ENCODE measurements at regions not wholly inside any gene's neighbourhood (a gene's known extent, or its start where the extent isn't known, plus 50 kb on each side); places are given as distances from the start of the nearest gene placed in this dataset.

DNA sequence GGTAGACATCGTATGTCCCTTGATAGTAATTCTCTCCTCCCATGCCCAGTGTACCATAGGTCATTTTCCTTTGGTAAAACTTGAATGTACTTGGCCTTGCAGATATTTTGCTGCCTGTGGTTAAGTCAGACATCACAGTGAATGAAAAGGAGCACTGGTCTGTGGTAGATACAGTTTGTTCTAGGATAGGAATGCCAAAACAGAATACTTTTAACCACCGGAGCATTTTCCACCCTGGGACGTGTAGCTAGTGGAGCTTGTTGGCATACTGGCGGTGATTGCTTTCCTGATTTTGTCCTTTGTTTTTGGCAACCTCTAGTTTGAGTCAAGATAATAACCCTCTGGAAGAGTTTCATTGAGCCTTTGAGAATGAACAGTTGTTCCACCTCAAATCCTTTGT, 92.0 kb upstream of the BMPER start:
- no peak for DNase-seq (ENCODE audit: low spot score)

DNA sequence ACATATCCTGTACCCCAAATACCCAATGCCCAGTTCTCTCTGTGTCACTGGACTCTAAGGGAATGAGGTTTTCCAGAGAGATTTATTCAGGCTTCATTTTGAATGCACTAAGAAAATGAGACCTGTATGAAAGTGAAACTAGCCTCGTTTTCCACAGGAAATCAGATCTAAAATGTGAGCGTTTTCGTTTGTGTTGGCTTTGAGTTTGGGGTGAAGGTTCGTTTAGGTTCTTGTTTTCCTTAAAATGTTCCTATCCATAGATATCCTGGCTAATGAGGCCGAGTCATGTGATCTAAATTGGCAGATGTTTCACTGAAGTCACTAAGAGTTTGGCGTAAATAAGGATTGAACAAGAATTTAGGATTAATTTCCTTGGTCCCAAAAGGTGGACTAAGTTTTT, 90.9 kb upstream of the BMPER start:
- no peak for DNase-seq (ENCODE audit: low spot score)

DNA sequence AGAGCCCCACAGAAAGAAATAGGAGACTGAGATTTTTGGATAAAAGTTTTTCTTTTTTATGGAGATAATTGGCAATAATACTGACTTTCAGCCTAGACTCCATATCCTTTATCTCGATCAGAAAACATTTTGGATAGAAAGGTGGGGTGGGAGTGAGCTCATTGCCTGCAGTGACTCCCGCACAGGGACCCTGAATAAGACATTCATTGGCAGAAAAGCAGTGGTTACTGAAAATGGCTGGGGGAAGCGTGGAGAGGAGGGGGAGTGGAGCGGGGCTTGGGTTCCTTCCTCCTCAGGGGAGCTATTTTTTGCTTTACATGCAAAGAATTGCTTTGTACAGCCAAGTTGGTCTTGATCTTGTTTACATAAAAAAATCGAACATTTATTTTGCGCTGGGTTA, 90.4 kb upstream of the BMPER start:
- no peak for DNase-seq (ENCODE audit: low spot score)

DNA sequence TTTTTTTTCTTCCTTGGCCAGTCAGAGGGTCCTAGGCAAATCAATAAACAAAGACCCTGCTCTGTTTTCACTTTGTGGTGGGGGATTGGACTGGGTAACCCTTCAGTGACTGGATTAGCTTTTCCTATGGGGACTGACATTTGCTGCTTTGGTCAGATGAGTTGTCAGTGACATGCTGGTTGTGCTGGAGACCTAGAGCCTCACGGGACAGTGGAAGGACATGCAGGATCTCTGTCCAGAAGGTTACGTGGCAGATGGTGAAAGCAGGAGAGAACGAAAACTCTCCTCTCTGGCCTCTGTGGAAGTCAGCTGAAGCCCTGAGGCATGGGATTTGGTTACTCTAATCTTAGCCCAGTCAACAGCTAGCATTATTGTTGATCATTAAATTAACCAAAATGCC, 90.0 kb upstream of the BMPER start:
- no peak for DNase-seq (ENCODE audit: low spot score)

DNA sequence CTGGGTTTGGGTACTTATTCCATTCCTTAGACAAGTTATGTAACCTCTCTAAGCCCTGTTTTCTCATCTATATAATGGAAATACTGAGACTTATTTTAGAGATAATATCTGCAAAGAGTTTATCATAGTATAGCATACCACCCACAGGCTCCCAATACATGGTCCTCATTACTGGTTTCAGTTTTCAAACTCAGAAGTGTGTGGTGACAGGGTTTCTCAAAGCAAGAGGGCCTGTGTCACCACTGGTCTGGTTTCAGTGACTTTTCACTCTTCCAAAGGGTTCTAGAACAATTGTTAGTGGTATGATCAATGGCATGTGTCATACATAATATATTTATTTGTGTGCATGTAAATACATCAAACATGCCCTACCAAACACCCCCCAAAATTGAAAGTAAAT, 89.2 kb upstream of the BMPER start:
- no peak for DNase-seq (ENCODE audit: low spot score)

DNA sequence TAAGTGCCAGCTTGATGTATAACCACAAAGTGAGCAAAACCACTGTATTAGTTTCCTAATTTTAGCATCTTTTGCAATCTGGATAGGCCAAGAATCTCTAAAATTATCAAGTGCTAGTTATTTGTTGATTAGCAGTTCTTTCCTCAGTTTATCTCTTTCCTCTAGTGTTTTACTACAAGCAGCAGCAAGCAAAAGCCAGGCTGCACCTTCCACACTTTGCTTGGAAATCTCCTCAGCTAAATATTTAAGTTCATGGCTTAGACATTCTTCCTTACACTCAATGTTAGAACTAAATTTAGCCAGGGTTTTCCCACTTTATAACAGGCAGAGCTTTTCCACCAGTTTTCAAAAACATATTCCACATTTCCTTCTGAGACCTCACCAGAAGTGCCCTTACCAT, 85.7 kb upstream of the BMPER start:
- DNase-seq (ENCODE audit: low spot score), result no peak

DNA sequence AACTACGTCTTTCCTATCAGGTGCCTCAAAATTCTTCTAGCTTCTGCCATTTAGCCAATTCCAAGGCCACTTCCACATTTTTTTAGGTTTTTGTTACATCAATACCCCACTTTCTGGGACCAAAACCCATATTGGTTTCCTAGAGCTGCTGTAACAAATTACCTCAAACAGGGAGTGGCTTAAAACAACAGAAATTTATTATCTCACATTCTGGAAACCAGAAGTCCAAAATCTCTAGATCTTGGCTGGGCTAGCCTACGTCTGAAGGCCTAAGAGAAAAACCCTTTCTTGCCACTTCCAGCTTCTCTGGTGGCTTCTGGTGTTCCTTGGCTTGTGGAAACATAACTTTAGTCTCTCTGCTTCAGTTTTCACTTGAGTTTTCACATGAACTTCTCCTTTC, 85.1 kb upstream of the BMPER start:
- no peak for DNase-seq (ENCODE audit: low spot score)

DNA sequence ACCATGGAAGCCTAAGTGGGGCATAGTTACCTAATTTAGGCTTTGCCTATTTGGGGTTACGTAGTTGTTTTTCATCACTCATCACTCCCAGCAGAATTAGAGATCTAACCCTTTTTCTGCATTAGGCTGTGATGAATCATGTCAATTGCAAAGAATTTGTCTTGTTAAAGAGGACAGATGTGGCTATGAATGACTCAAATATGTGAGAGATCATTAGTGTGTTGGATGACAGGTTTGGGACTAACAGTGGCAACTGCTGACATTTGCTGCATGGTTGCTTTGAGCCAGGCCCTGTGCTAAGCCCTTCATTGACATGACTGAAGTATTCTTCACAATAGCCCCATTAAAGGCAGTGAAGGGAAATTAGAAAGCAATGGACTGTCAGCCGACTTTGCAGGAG, 83.4 kb upstream of the BMPER start:
- no peak for DNase-seq (ENCODE audit: low spot score)

DNA sequence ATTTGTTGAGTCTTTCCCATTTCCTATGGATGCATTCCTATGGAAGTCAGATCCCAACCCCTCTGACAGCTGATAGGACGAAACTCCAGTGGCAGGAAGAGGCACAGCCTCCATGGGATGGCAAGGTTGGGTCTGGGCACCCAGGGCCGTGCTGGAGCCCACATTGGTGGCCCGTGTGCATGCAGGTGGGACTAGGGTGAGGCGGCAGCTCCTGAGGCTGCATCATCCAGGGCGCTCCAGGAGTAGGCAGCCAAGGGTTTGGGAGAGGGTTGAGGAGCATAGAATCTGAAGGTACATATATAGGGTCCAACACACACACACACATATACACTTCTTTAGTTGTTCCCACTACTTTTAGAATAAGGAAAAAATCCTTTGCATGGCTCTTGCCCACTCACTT, 81.4 kb upstream of the BMPER start:
- DNase-seq (ENCODE audit: low spot score), result no peak

DNA sequence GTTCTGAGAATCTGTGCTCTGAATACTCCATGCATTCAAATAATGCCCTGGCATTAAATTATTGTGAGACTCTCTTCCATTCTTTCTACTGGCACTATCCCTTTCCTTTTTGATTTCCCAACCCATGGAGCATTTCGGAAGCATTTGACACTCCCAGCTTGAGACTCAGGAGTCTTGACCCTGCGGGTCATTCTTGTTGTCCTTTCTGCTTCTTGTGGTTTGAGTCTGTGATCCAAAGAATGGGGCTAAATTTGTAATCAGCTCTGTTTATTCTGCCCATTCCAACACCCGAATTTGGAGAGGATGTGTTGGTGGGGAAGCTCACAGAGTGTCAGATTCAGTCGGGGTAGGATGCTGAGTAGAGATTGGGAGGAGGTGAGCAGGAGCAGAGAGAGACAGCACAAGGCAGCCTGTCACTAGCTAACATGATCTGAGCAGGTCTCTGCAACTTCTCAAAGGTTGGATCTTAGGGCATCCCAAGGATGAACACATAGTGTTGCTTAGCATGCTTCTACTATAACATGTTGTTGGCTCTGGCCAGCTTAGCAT, 80.4 kb upstream of the BMPER start:
- DNase-seq (ENCODE audit: low spot score), result no peak

DNA sequence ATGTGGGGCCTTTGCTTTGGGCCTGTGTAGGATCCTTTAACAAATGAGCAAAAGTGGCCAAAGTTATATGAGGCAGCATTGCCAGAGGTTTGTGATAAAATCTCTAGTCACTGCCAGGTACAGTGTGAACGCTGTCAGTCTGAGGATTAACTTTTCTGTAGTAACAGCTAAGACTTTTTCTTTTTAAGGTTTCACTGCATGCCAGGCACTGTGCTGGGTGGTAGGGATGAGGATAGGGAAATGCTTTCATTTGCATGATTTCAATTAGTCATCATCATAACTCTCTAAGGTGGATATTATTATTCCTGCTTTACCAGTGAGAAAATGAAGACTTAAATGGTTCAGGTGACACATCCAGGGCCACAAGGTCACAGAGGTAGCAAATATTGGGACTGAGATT, 79.7 kb upstream of the BMPER start:
- no peak for DNase-seq (ENCODE audit: low spot score)

DNA sequence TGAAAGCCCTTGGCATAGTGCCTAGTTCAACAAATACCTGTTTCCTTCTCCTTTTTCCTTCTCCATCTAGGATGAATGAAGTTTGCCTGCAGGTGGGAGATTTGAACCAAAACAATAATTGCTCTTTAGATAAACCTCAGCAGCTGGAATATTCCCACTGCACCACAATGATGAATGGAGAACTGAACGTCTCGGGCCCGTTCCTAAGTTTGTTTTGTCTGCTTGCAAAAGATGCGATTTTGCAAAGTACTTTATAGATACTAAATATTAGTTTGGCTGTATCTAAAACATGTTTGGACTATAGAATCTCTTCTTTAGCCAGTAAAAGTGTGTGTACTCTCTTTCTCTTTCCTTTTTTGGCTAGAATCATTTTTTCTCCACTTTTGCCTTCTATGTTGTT, 75.8 kb upstream of the BMPER start:
- no peak for DNase-seq (ENCODE audit: low spot score)

DNA sequence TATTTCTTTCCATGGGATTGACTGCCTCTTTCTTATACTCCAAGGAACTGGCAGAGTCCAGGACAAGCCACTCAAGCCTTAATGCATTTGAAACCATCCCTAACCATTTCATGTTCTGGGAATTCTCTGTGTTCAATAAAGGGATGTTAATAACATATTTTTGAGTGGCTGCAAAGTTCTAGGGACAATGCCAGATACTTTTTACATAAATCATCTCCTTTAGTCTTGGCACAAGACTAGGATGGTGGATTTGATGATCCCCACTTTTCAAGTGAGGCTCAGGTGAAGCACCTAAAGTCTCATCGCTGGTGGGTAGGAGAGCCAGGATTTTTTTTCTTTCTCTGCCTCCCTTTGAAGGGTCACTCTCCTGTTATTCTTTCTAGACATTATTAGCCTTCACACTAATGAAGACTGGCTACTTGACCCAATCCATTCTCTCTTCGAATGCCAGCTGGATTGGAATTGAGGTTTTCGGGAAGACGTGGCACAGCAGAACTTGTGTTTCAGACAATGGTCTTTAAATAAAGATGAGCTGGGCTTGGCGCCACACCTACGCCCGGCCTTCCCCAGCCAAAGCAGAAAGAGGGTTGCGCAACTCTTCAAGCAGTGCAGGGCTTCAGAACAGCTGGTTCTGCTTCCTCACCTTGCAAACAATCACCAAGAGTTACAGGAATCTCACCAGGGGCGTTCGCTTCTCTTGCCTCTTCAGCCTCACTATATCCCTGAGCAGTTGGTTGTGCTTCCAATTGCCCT, 73.8 kb upstream of the BMPER start:
- no peak for DNase-seq (ENCODE audit: low spot score)

DNA sequence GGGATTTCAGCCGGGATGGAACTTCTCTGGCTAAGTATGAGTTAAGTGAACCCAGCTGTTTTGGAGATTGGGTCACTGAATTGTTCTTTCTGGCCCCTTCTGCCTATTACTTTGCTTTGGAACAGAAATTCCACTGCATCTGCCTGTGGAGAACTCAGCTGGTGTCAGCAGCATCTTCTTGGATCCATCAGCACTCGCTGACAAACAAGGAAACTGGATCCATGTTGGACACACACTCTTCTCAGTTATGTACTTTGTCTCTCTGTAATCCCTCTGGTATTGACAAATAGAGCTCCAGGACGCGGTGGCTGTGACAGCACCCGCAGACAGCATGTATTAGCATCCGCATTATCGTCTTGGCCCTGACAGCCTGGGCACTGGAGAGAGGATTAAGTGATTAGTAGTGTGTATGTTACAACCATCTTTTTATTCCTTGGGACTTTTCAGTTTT, 73.0 kb upstream of the BMPER start:
- DNase-seq (ENCODE audit: low spot score), result no peak

DNA sequence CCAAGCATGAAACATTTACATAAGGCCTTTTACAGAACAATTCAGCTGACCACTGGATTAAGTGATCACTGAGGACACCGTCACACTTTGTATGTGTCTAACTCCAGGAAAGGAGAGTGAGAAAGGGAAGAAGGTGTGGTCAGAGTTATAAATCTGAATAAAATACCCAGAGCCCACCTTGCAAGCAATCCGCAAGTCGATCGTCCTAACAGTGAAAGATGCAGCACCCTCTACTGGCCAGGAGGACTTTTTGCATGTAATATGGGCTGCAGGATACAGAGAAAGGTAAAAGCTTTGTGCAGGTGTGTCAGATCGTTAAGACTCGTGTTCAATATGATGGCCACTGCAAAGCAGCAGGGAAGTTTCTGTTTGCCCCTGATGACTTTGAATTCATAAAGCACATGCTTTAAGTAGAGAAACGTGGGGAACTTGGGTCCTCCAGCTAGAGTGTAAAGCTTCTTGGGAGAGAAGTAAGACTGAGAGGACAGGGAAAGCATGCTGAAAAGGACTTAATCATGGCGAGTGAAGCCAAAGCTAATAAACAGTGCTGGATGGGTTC, 68.5 kb upstream of the BMPER start:
- DNase-seq (ENCODE audit: low spot score), result no peak

DNA sequence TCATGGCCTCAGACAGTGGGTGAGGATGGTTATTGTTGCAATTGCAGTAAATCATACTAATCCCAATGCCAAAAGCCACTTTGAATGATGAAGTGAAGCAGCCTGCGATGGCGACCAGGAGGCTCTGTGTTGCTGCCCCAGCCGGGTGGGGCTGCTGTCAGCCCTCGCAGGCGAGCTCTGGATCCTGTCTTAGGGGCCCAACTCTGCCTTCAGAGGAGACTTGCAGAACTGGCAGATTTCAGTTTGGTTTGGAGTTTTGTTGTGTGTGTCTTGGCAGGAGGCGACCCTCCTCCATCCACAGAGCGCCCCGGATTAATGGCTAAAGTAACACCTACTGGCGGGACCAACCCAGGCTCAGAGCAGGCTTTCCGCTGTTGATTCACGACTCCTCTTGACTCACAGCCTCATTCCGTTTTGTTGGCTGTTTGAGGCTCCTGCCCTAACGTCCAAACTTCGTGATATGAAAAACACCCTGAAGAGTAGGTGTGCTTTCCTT, 67.9 kb upstream of the BMPER start:
- no peak for DNase-seq (ENCODE audit: low spot score)

DNA sequence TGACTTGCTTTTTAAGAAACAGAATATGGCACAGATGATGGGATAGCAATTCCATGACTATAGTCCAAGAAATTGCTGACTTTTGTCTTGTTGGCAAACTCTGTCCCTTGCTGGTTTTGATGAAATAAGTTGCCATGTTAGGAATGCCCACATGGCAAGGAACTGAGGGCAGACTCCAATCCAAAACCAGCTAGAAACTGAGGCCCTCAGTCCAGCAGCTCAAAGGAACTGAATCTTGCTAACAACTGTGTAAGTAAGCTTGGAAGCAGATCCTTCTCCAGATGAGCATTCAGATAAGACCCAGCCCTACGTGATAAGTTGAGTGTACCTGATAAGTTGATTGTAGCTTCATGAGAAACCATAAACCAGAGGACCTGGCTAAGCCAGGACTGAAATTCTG, 64.3 kb upstream of the BMPER start:
- DNase-seq (ENCODE audit: low spot score), result no peak

DNA sequence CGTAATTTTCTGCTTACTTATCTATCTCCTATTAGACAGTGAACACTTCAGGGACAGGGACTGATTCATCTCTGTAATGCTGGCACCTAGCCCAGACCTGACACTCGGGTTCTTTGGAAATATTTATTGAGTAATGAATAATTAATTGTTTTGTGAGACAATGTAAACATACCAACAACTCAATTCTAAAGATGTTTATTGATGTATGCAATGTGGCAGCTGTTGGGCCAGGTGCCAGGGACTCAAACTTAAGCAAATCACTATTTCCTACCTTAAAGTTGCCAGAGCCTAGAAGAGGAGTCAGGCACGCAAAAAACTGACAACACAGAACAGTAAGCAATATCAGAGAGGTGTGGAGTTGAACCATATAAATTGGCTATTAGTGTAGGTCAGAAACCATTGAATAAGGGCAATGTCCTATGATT, 63.6 kb upstream of the BMPER start:
- no peak for DNase-seq (ENCODE audit: low spot score)

DNA sequence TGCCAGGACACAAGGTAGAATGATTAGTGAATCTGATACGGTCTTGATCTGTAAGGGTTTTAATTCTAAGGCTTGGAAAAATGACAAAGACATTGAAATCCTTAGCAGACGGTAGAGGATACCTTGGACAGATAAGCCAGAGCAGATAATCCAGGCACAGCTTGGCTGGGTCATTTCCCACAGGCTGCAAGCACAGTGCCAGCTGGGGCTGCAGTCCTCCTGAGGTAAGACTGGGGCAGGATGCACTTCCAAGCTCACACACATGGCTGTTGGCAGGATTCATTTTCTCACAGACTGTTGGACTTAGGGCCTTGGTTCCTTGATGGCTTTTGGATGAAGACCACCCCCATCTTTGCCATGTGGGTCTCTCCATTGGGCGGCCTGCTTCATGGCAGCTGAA, 63.2 kb upstream of the BMPER start:
- no peak for DNase-seq (ENCODE audit: low spot score)

DNA sequence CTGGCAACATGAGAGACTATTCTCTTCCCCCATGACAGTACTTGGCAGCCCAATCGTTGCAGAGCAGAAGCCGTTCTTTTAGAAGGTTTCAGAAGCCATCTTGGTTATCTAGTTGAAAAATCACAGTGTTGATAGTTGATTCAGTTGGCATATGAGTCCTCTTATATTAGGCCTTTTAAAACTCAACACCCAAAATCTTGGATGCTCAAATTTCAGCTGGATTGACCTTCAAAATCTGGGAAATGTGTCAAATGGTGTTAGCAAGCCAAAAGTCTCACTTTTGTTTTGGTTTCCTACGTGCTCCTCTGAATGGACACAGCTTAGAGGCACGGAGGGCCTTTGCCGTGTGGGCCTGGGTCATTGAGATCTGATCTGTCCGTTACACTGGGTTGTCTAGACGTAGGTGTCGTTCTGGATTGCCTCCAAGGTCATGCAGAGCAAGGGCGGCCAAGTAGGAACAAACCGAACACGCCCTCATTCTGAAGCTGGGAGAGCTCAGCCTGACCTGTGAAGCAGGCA, 59.3 kb upstream of the BMPER start:
- no peak for DNase-seq (ENCODE audit: low spot score)

DNA sequence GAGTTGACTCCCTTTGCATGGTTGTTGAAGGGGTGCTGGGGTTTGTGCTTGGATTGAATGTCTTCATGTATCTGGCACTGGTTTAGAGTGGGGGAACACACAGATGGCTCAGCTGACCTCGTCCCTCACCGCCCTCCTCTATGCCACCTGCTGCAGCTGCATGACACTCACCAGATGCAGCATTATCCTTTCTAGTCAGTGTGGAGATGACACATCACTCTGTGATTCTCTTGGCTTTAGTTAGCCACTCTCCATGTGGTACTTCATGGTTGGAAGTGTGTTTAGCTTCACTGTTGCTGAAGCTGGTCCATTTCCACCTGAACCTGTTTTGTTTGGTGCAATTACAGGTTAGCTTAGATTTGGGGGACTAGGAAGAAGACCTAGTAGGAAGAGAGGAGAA, 56.3 kb upstream of the BMPER start:
- no peak for DNase-seq (ENCODE audit: low spot score)

DNA sequence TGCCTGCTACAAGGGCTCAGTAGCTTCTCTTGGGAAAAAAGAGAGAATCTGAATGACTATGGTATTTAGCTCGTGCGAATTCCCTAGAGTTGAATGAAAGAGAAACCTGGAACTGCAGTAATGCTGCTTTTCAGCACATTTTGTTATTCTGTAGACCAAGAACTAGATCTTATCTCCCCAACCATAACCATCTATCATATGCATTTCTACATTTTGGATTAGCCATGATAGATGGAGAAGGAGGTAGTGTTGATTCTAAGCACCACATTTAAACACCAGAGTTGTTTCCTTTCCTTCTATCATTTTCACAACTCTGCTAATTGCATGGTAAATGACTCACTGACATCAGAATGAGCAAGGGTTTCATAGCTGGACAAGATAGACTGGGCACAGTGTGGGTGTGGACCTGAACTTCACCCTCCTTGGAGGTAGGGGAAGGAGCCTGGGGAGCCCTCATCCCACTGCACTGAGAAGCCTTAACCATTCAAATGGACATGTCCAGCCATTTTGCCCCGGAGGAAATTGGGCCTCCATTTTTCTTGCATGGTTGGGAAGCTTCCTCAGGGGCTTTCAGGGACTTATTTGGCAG, 55.3 kb upstream of the BMPER start:
- no peak for DNase-seq (ENCODE audit: low spot score)

DNA sequence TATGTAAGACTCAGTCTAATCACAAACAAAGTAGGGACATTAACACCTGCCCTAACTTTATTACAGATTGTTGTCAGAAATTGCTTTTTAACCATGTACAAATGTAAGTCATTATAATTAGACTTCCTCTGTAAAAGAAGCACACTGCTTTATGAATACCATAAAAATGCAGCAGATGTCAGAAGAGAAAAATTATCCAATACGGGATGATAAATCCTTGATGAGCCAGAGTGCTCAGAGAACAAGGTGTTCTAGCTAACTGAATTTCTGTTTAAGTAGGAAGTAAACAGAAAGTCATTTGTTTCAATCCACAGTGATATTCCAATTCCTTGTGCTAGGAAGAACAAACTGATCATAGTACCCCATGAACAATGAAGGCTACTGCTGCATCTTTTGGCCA, 54.6 kb upstream of the BMPER start:
- DNase-seq (ENCODE audit: low spot score), result no peak
